ENCODE measurements at regions not wholly inside any gene's neighbourhood (a gene's known extent, or its start where the extent isn't known, plus 50 kb on each side); places are given as distances from the start of the nearest gene placed in this dataset.
"Not testable (repeated sequence)": the region's sequence is repeated elsewhere in the genome, so short reads cannot be mapped to it uniquely, and the experiment has no call there.

GRCh38 chr2:176963568-176964287, 248.9 kb upstream of the HNRNPA3 start:
- no peak for DNase-seq (ENCODE audit: low read depth in 2 of 2)

GRCh38 chr2:176967911-176968450, 244.6 kb upstream of the HNRNPA3 start:
- no peak for DNase-seq (ENCODE audit: low read depth in 2 of 2)

GRCh38 chr2:176969642-176970359, 242.8 kb upstream of the HNRNPA3 start:
- no peak for DNase-seq (ENCODE audit: low read depth in 2 of 2)

- DNase-seq (ENCODE audit: low read depth in 2 of 2) = no peak
These were observed 235.6 kb upstream of the HNRNPA3 start for GRCh38 chr2:176976736-176977685.

GRCh38 chr2:176978921-176979320, 233.7 kb upstream of the HNRNPA3 start:
- no peak for DNase-seq (ENCODE audit: low read depth in 2 of 2)

DNA sequence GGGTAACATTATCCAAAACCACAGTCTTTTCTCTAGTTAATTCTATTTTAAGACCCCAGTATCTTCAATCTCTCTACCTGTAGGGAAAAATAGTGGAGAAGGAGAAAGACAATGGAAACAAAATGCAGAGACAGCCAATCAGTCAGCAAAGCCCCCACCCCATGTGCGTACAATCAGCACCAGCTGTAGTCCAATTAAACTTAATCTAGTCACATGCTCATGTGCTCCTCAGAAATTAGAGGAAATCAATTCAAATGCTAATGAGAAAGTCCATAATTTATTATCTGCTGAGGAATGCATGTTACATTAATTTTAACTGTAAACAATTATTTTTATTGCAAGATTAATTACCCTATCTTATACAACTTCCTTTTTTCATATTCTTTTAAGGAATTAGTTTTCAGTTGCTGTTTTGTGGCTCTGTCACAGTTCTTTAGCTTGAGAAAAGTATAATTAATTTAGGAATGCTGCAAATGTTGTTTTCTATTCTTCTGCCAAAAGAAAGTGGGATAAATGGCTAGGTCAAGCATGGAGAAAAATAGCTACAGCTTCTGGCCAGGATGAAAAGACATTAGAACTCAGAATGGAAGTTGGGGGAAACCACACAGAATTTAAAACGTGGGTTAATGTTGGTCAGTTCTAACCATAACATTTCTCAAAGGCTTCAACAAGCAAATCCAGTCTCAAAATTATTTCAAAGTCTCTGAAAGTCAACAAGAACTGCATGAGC, 232.4 kb upstream of the HNRNPA3 start:
- DNase-seq (ENCODE audit: low read depth in 2 of 2) = no peak

GRCh38 chr2:176984987-176985386, 227.6 kb upstream of the HNRNPA3 start:
- no peak for DNase-seq (ENCODE audit: low read depth in 2 of 2)

- DNase-seq (ENCODE audit: low read depth in 2 of 2) = no peak
These were observed 226.7 kb upstream of the HNRNPA3 start for GRCh38 chr2:176985871-176986270.

DNA sequence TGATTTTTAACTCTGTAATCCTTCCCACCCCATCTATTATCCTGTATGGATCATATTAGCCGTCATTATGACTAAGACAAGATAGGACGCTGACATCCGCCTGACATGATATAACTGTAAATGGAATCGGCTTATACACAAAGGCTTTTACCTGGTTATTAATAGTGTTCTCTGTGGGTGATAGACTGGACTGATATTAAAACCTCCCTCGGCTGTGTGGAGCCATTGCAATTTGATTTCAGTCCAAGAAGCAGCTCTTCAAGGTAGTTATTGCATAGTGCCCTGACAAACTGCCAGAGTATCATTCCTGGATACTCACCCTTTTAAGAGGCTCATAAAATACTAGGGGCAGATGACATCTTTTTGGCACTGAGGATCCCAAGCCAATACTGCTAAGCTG, 226.1 kb upstream of the HNRNPA3 start:
- no peak for DNase-seq (ENCODE audit: low read depth in 2 of 2)

- no peak for DNase-seq (ENCODE audit: low read depth in 2 of 2)
These were observed 221.2 kb upstream of the HNRNPA3 start for GRCh38 chr2:176991411-176991810.

DNA sequence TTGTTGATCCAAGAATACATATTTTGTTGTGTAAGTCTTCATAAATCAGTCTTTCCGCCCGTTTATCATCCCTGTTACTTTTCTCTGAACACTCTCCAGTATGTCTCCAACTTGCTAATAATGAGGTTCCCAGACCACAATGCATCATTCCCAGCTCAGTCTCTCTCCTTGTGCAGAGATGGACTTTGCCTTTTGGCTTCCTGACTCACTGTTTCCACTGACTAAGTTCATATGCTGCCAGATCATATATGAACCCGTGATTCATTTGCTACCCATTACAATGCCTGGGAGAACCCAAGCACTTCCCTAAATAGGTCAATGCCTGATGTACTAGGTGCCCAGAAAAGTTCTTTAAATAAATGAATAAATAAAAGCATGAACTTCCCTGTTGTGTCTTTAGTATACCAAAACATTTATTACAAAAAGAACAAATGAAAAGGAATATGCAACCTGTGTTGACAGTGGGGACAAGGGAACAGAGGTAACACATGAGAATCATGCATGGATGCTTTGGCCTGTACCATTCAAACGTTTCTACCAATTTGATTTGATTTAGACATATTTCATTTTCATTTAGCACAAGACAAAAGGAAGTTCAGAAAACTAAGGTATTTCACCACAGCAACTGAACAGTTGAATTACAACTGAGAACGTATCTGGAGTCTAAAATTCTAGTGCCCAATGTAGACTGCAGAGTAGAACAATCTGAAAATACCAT, 215.4 kb upstream of the HNRNPA3 start:
- DNase-seq (ENCODE audit: low read depth in 2 of 2) = no peak

DNA sequence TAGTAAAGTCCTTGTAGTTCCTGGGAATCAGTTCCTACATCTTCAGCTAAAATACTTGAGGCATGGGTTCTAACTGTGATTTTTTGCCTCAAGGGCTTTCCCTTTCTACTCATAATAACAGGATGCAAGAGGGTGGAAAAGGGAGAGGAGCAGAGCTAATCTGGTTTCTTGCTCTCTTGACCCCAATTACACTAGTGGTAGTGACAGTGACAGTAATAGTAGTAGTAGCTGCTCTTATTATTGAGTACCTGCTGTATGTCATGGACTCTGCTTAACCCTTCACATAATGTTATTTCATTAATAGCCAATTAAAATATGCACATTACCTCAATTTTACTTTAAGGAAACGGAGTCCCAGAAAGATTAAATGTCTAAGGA, 214.8 kb upstream of the HNRNPA3 start:
- DNase-seq (ENCODE audit: low read depth in 2 of 2) = no peak

DNA sequence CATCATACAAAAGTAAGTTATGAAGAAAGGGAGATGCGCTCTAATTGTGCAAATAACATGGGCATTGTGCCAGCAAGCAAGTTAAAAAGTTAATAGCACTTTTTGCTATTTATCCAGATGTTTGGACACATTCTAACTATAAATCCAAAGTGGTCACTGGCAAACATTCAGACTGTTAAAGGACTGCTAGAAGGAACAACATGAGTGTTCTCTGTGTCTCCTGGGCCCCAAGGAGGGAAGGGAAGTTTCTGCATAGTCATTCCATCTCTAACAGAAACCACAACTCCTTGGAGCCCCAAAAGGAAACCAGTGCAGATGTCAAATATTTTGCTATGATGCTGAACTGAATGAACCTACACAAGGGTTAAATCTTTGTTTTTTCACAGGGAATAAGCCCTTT, 213.3 kb upstream of the HNRNPA3 start:
- no peak for DNase-seq (ENCODE audit: low read depth in 2 of 2)

DNA sequence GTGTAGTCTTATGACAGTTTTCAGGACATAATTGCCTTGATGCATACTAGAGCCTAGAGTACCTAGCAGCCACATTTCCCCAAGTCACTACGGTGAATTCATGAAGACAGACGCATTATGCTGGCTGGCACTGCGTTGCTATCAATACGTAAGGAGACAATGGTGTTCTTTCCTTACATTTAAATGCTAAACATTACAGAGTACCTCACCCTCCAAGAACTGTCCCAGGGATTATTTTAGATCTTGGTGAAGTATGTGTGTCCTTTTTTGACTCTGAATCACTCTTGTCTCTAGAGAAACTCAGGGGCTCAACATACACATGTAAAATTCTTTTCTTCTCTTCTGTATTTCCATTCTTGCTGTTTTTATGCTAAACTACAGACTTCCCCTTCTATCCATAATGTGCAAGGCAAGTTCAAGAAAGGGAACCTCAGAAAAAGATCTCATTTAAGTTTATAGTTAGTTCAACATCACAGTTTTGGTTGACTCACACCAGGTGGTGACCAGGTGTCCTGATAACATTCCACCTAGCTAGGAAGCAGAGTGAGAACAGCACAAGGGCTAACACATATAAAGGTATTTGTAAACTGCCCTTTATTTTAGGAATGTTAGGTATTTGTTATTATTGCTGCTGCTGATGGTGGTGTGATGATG, 212.4 kb upstream of the HNRNPA3 start:
- DNase-seq (ENCODE audit: low read depth in 2 of 2) = no peak

DNA sequence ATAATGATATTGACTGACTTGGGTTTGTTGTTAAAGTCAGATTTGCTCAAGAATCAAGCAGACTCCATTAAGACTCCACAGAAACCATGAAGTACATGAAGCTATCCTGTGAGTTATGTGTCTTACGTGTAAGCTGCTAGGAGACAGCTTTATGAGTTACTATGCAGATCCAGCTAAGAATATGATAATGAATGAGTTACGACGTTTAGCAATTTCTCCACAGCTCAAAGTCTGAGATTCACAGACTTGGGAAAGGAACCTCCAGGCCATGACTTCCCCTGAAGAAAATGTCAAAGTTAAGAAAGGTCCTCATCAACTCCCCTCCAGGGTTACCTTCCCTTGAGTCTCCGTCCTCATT, 211.9 kb upstream of the HNRNPA3 start:
- no peak for DNase-seq (ENCODE audit: low read depth in 2 of 2)

- no peak for DNase-seq (ENCODE audit: low read depth in 2 of 2)
These were observed 211.3 kb upstream of the HNRNPA3 start for GRCh38 chr2:177001334-177001733.

GRCh38 chr2:177002983-177003382, 209.6 kb upstream of the HNRNPA3 start:
- no peak for DNase-seq (ENCODE audit: low read depth in 2 of 2)

DNA sequence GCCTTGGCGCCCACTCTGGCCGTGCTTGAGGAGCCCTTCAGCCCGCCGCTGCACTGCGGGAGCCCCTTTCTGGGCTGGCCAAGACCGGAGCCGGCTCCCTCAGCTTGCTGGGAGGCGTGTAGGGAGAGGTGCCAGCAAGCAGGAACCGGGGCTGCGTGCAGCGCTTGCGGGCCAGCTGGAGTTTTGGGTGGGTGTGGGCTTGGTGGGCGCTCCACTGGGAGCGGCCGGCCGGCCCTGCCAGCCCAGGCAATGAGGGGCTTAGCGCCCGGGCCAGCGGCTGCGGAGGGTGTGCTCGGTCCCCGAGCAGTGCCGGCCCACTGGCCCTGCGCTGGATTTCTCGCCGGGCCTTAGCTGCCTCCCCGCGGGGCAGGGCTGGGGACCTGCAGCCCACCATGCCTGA, 204.9 kb upstream of the HNRNPA3 start:
- DNase-seq (ENCODE audit: low read depth in 2 of 2) = not testable (repeated sequence)

DNA sequence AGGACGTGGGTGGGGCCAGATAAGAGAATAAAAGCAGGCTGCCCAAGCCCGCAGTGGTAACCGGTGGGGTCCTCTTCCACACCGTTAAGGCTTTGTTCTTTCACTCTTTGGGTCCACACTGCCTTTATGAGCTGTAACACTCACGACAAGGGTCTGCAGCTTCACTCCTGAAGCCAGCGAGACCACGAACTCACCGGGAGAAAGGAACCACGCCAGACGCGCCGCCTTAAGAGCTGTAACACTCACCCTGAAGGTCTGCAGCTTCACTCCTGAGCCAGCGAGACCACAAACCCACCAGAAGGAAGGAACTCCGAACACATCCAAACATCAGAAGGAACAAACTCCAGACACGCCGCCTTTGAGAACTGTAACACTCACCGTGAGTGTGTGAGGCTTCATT, 203.9 kb upstream of the HNRNPA3 start:
- not testable (repeated sequence) for DNase-seq (ENCODE audit: low read depth in 2 of 2)

DNA sequence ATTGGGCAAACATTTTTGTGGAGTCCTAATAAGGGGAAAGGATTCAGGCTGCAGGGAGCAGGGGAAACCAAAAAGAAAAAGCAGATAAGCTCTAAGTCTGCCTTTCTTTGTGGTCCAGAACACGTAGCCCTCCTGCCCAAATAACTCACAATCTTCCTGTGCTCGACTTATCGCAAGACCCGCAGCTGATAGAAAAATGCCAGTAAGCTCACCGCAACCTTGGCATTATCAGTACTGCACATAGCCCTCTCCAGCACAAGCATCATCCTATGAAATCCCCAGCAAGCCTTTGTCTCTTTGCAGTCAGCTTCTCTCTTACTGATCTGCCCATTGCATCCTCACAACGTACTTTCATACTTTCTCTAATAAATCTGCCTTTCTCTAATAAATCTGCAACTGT, 202.4 kb upstream of the HNRNPA3 start:
- no peak for DNase-seq (ENCODE audit: low read depth in 2 of 2)
